Lower leg skin (tissue), 4 donors: ENCODE measurements at regions not wholly inside any gene's neighbourhood (a gene's known extent, or its start where the extent isn't known, plus 50 kb on each side); places are given as distances from the start of the nearest gene placed in this dataset.

Source experiments
- DNase-seq, 2 donors: peaks; one replicate each; pipeline ENCODE4 v3.0.0-alpha.2; 2019; ENCODE audit warnings: low spot score in 2 of 2
- H3K4me3 ChIP-seq: fragments of 200-600 bp; sonication (generic); 2 replicates; pipeline ENCODE4 v1.5.1; 2017; ENCODE audit warnings: mild to moderate bottlenecking, low read depth; ENCODE audit not compliant: poor library complexity, severe bottlenecking
- CTCF ChIP-seq, 3 donors: fragments of 450-650 bp; IDR thresholded peaks; one replicate each; pipeline ENCODE4 v1.5.1; 2016; ENCODE audit warnings: antibody characterized with exemption in 3 of 3, mild to moderate bottlenecking in 3 of 3, moderate library complexity in 2 of 3
- POLR2A ChIP-seq, 2 donors: fragments of 450-650 bp; IDR thresholded peaks; one replicate each; pipeline ENCODE4 v1.6.1; 2016 to 2017; ENCODE audit warnings: antibody characterized with exemption in 2 of 2, mild to moderate bottlenecking in 1 of 2, moderate library complexity in 1 of 2
- WGBS, 2 donors: methylation state at CpG; one replicate each; pipeline ENCODE4 v1.1.5; 2018; 5-methylcytosine and 5-hydroxymethylcytosine counted together
- intact Hi-C: fragments of 100-400 bp; cut with DNase I; formaldehyde crosslinking; loops from one replicate; pipeline ENCODE4 v1.15.0; 2023; ENCODE audit warnings: low total_unique reads
- microRNA counts, 2 donors: library from miRNA; unstranded; fragments of <30 nt; microRNA quantifications; one replicate each; lab custom pipeline; 2016
- microRNA-seq, 2 donors: library from miRNA; unstranded; fragments of <30 nt; microRNA quantifications; one replicate each; pipeline ENCODE4, GENCODE V29; 2016; ENCODE audit warnings: borderline replicate concordance in 2 of 2, borderline number of aligned reads in 1 of 2

- H3K4me3 ChIP-seq = no peak overlapping the region
- TF ChIP-seq POLR2A (IDR thresholded peaks at IDR 0.05) (no peak), CTCF (IDR thresholded peaks at IDR 0.05) (no peak)
- 95 to 96% methylated on average over 3 of the region's 3 CpGs for WGBS, 2 donors
- intact Hi-C loops = no loop called here
- no peak for DNase-seq
These were observed 51.5 kb upstream of the FAM241A start for GRCh38 chr4:112093636-112094202.

- TF ChIP-seq CTCF (IDR thresholded peaks at IDR 0.05) = no peak
- TF ChIP-seq POLR2A (IDR thresholded peaks at IDR 0.05) = no peak
- intact Hi-C loops = no loop called here
- no peak overlapping the region for H3K4me3 ChIP-seq
- no peak for DNase-seq
- 63 to 80% methylated on average over 1 of the region's 1 CpG for WGBS, 2 donors
These were observed 50.9 kb upstream of the FAM241A start for GRCh38 chr4:112094330-112094729.

MicroRNAs in the stretch of these regions (microRNA counts, 767-probe panel; counts per million panel counts)
- 0 to 358 counts per million in 2 donors for microRNA hsa-miR-297 (lab: Ali Mortazavi, UCI)

Small RNA genes in the stretch of these regions (microRNA-seq; reads per million reads assigned to microRNA genes)
- 0 reads per million in 2 donors for gene MIR297
